Liver (tissue), 8 donors: ENCODE measurements at regions not wholly inside any gene's neighbourhood (a gene's known extent, or its start where the extent isn't known, plus 50 kb on each side); places are given as distances from the start of the nearest gene placed in this dataset.

ENCODE experiments used
- DNase-seq: peaks from one replicate; pipeline ENCODE4 v3.0.0-alpha.2; 2017; ENCODE audit warnings: low spot score
- H3K27ac ChIP-seq, 2 donors: one replicate each; pipeline ENCODE4 v1.7.0; 2013; ENCODE audit warnings: inconsistent platforms in 2 of 2, low read length in 2 of 2, control low read depth in 1 of 2, low read depth in 1 of 2, mild to moderate bottlenecking in 1 of 2
- H3K27me3 ChIP-seq, 4 donors: one replicate each; pipeline versions ENCODE4 v1.6.1 to v1.7.0; 2013; ENCODE audit warnings: low read length in 3 of 4, inconsistent platforms in 1 of 4, mild to moderate bottlenecking in 1 of 4, moderate library complexity in 1 of 4; ENCODE audit not compliant: control insufficient read depth in 4 of 4, insufficient read depth in 4 of 4
- H3K36me3 ChIP-seq, 4 donors: one replicate each; pipeline versions ENCODE4 v1.6.1 to v1.7.0; 2013; ENCODE audit warnings: low read length in 3 of 4, mild to moderate bottlenecking in 3 of 4, low read depth in 1 of 4, moderate library complexity in 1 of 4; ENCODE audit not compliant: control insufficient read depth in 4 of 4, insufficient read depth in 3 of 4
- H3K4me1 ChIP-seq, 4 donors: one replicate each; pipeline versions ENCODE4 v1.6.1 to v1.7.0; 2013; ENCODE audit warnings: low read length in 3 of 4, mild to moderate bottlenecking in 3 of 4, moderate library complexity in 1 of 4; ENCODE audit not compliant: control insufficient read depth in 4 of 4, insufficient read depth in 4 of 4
- H3K4me3 ChIP-seq, 3 donors: one replicate each; pipeline versions ENCODE4 v1.6.1 to v1.7.0; 2013; ENCODE audit warnings: low read length in 3 of 3, control low read depth in 1 of 3, low read depth in 1 of 3, mild to moderate bottlenecking in 1 of 3
- H3K9ac ChIP-seq, 2 donors: one replicate each; pipeline ENCODE4 v1.7.0; 2013; ENCODE audit warnings: low read length in 2 of 2, mild to moderate bottlenecking in 2 of 2, moderate library complexity in 2 of 2, control low read depth in 1 of 2, low read depth in 1 of 2
- H3K9me3 ChIP-seq, 4 donors: one replicate each; pipeline versions ENCODE4 v1.6.1 to v1.7.0; 2013; ENCODE audit warnings: low read length in 3 of 4; ENCODE audit not compliant: control insufficient read depth in 4 of 4
- ATF3 ChIP-seq: IDR thresholded peaks from 2 replicates; pipeline ENCODE4 v1.6.1; 2016; ENCODE audit warnings: antibody characterized with exemption
- CTCF ChIP-seq: fragments of 150-350 bp; IDR thresholded peaks from 2 replicates; pipeline ENCODE4 v1.5.1; 2017; ENCODE audit warnings: improper control_type of control experiment, low read depth, low read length; ENCODE audit not compliant: missing input control
- EGR1 ChIP-seq, 2 donors: IDR thresholded peaks; 2 replicates each; pipeline ENCODE4 v1.6.1; 2016 to 2018; ENCODE audit warnings: antibody characterized with exemption in 2 of 2, low read depth in 2 of 2
- FOXA2 ChIP-seq: IDR thresholded peaks from 2 replicates; pipeline ENCODE4 v1.6.1; 2016; ENCODE audit warnings: antibody characterized with exemption
- GABPA ChIP-seq, 2 donors: IDR thresholded peaks in 1 of 2; conservative IDR thresholded peaks in 1 of 2; 2 replicates each; pipeline ENCODE4 v1.6.1; 2016; ENCODE audit warnings: antibody characterized with exemption in 2 of 2, mild to moderate bottlenecking in 1 of 2, moderate library complexity in 1 of 2
- HNF4A ChIP-seq, 2 donors: conservative IDR thresholded peaks; 2 replicates each; pipeline ENCODE4 v1.6.1; 2016; ENCODE audit warnings: antibody characterized with exemption in 2 of 2, mild to moderate bottlenecking in 2 of 2
- HNF4G ChIP-seq: IDR thresholded peaks from 2 replicates; pipeline ENCODE4 v1.6.1; 2016; ENCODE audit warnings: antibody characterized with exemption
- JUND ChIP-seq, 2 donors: IDR thresholded peaks; 2 replicates each; pipeline ENCODE4 v1.6.1; 2016; ENCODE audit warnings: antibody characterized with exemption in 2 of 2
- NR2F2 ChIP-seq: IDR thresholded peaks from 2 replicates; pipeline ENCODE4 v1.6.1; 2016; ENCODE audit warnings: antibody characterized with exemption
- RAD21 ChIP-seq, 2 donors: IDR thresholded peaks; 2 replicates each; pipeline ENCODE4 v1.6.1; 2016; ENCODE audit warnings: antibody characterized with exemption in 2 of 2, mild to moderate bottlenecking in 2 of 2
- REST ChIP-seq: IDR thresholded peaks from 2 replicates; pipeline ENCODE4 v1.6.1; 2016; ENCODE audit warnings: antibody characterized with exemption, mild to moderate bottlenecking
- RXRA ChIP-seq, 2 donors: IDR thresholded peaks; 2 replicates each; pipeline ENCODE4 v1.6.1; 2017 to 2018; ENCODE audit warnings: antibody characterized with exemption in 2 of 2, mild to moderate bottlenecking in 1 of 2
- SP1 ChIP-seq: IDR thresholded peaks from 2 replicates; pipeline ENCODE4 v1.6.1; 2018; ENCODE audit warnings: antibody characterized with exemption, mild to moderate bottlenecking
- TAF1 ChIP-seq: conservative IDR thresholded peaks from 2 replicates; pipeline ENCODE4 v1.6.1; 2016; ENCODE audit warnings: antibody characterized with exemption, mild to moderate bottlenecking
- YY1 ChIP-seq: IDR thresholded peaks from 2 replicates; pipeline ENCODE4 v1.6.1; 2016; ENCODE audit warnings: antibody characterized with exemption, mild to moderate bottlenecking
- WGBS: extraction: QIAGEN DNeasy Blood & Tissue Kit; methylation state at CpG from one replicate; pipeline ENCODE4 v1.1.7; 2013; 5-methylcytosine and 5-hydroxymethylcytosine counted together
- donor health status: healthy.
- donor health status: healthy.
- donor health status: healthy.
- donor health status: healthy.
- donor health status: healthy.

- TF ChIP-seq TAF1 (no peak), FOXA2 (no peak), HNF4G (no peak), RXRA (IDR thresholded peaks at IDR 0.05) (no peak), NR2F2 (no peak), CTCF (no peak), SP1 (no peak), GABPA (IDR thresholded peaks at IDR 0.05 in 1 of 2, conservative IDR thresholded peaks at IDR 0.05 in 1 of 2) (no peak), EGR1 (IDR thresholded peaks at IDR 0.05; ENCODE audit: low read depth in 2 of 2) (no peak)
- Histone ChIP-seq H3K9me3 (no peaks in the 10 kb centered on the region), H3K36me3 (no peaks in the 10 kb centered on the region), H3K4me1 (no peaks in the 10 kb centered on the region), H3K27me3 (no peaks in the 10 kb centered on the region), H3K27ac (no peak overlapping the region), H3K4me3 (no peak overlapping the region), H3K9ac (no peak overlapping the region)
- no peak for DNase-seq
- 67% methylated on average over 3 of the region's 3 CpGs for WGBS
Measured at GRCh38 chr5:114261989-114262388, 99.9 kb upstream of the KCNN2 start.

GRCh38 chr5:114265432-114266060 is 96.3 kb upstream of the KCNN2 start:
- no peaks in the 10 kb centered on the region for H3K27me3 ChIP-seq
- H3K4me1 ChIP-seq: no peaks in the 10 kb centered on the region
- no peak overlapping the region for H3K27ac ChIP-seq
- H3K4me3 ChIP-seq: no peak overlapping the region
- H3K36me3 ChIP-seq: no peaks in the 10 kb centered on the region
- no peak for TF ChIP-seq REST
- no peak for TF ChIP-seq HNF4A (conservative IDR thresholded peaks at IDR 0.05)
- TF ChIP-seq JUND (IDR thresholded peaks at IDR 0.05): no peak
- no peak for TF ChIP-seq CTCF
- TF ChIP-seq NR2F2: no peak
- TF ChIP-seq GABPA (IDR thresholded peaks at IDR 0.05 in 1 of 2, conservative IDR thresholded peaks at IDR 0.05 in 1 of 2): no peak
- no peak for TF ChIP-seq YY1
- TF ChIP-seq HNF4G: no peak
- TF ChIP-seq EGR1 (IDR thresholded peaks at IDR 0.05; ENCODE audit: low read depth in 2 of 2): no peak
- TF ChIP-seq ATF3: no peak
- no peak for TF ChIP-seq RAD21 (IDR thresholded peaks at IDR 0.05)
- no peak overlapping the region for H3K9ac ChIP-seq
- 38% methylated on average over 2 of the region's 2 CpGs for WGBS
- no peaks in the 10 kb centered on the region for H3K9me3 ChIP-seq
- DNase-seq: no peak
